Neural crest cell (in vitro differentiated cells): ENCODE measurements at regions not wholly inside any gene's neighbourhood (a gene's known extent, or its start where the extent isn't known, plus 50 kb on each side); places are given as distances from the start of the nearest gene placed in this dataset.

Experiments
- DNase-seq: peaks from one replicate; pipeline ENCODE4 v3.0.0; 2021; ENCODE audit warnings: low read depth, mixed read lengths, low spot score
- H3K27ac Mint-ChIP-seq: one replicate; pipeline ENCODE4 v1.8.0; 2021; ENCODE audit warnings: mild to moderate bottlenecking, mixed read lengths; ENCODE audit not compliant: unreplicated experiment
- H3K27me3 Mint-ChIP-seq: 2 replicates; pipeline ENCODE4 v1.8.0; 2021; ENCODE audit warnings: low read depth, mild to moderate bottlenecking, mixed read lengths
- H3K36me3 Mint-ChIP-seq: 2 replicates; pipeline ENCODE4 v1.8.0; 2021; ENCODE audit warnings: low read depth, mild to moderate bottlenecking, mixed read lengths
- H3K4me1 Mint-ChIP-seq: 2 replicates; pipeline ENCODE4 v1.8.0; 2021; ENCODE audit warnings: mixed read lengths
- H3K4me3 Mint-ChIP-seq: one replicate; pipeline ENCODE4 v1.8.0; 2021; ENCODE audit warnings: mild to moderate bottlenecking, mixed read lengths
- H3K9me3 Mint-ChIP-seq: 2 replicates; pipeline ENCODE4 v1.8.0; 2021; ENCODE audit warnings: mixed read lengths
- CTCF ChIP-seq: fragments of 200-600 bp; sonication (generic); conservative IDR thresholded peaks from 2 replicates; pipeline ENCODE4 v1.5.0; 2021; ENCODE audit warnings: antibody characterized with exemption, mild to moderate bottlenecking

DNA sequence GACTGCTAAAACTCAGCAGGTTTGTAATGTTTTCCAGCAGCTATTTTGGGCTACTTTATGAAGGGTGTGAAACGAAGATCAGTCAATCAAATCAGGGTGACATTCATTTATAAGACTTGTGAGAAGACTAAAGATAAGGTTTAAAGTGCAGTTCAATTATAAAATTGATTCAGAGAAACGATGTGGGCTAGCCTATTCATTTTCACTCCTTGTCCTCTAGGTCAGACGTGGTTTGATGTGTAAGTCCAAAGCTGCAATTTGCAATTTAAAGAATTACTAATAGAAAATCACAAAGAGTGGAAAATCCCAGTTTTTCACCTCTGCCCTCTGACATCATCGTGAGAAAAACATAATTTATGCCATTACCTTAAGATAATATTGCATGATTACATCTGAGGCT is 243.5 kb upstream of the NOVA1 start:
- Mint-ChIP-seq H3K27me3 (no peaks in the 10 kb centered on the region), H3K27ac (no peak overlapping the region), H3K4me1 (peaks cover 22% of the 10 kb centered on the region), H3K4me3 (no peak overlapping the region), H3K36me3 (no peaks in the 10 kb centered on the region), H3K9me3 (no peaks in the 10 kb centered on the region)
- no peak for TF ChIP-seq CTCF
- DNase-seq, result no peak

GRCh38 chr14:26841920-26842741 is 244.3 kb upstream of the NOVA1 start:
- Mint-ChIP-seq H3K27me3 (no peaks in the 10 kb centered on the region), H3K4me1 (peaks cover 19% of the 10 kb centered on the region), H3K4me3 (no peak overlapping the region), H3K27ac (no peak overlapping the region), H3K36me3 (no peaks in the 10 kb centered on the region), H3K9me3 (no peaks in the 10 kb centered on the region)
- no peak for DNase-seq
- no peak for TF ChIP-seq CTCF

- H3K9me3 Mint-ChIP-seq, result no peaks in the 10 kb centered on the region
- no peak for TF ChIP-seq CTCF
- H3K4me3 Mint-ChIP-seq, result no peak overlapping the region
- no peaks in the 10 kb centered on the region for H3K27me3 Mint-ChIP-seq
- no peaks in the 10 kb centered on the region for H3K36me3 Mint-ChIP-seq
- H3K27ac Mint-ChIP-seq, result no peak overlapping the region
- peaks cover 19% of the 10 kb centered on the region for H3K4me1 Mint-ChIP-seq
- no peak for DNase-seq
Observed at GRCh38 chr14:26845151-26845818, 247.5 kb upstream of the NOVA1 start.

GRCh38 chr14:26846388-26846787 is 248.6 kb upstream of the NOVA1 start:
- H3K27me3 Mint-ChIP-seq, result no peaks in the 10 kb centered on the region
- H3K4me3 Mint-ChIP-seq, result no peak overlapping the region
- peaks cover 3% of the 10 kb centered on the region for H3K9me3 Mint-ChIP-seq
- H3K27ac Mint-ChIP-seq, result no peak overlapping the region
- no peak for TF ChIP-seq CTCF
- no peaks in the 10 kb centered on the region for H3K36me3 Mint-ChIP-seq
- peaks cover 19% of the 10 kb centered on the region for H3K4me1 Mint-ChIP-seq
- no peak for DNase-seq

DNA sequence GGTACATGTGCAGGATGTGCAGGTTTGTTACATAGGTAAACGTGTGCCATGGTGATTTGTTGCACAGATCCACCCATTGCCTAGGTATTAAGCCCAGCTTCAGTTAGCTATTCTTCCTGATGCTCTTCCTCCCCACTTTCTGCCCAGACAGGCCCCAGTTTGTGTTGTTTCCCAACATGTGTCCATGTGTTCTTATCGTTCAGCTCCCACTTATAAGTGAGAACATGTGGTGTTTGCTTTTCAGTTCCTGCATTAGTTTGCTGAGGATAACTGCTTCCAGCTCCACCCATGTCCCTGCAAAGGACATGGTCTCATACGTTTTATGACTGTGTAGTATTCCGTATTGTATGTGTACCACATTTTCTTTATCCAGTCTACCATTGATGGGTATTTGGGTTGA is 251.7 kb upstream of the NOVA1 start:
- no peak for TF ChIP-seq CTCF
- peaks cover 11% of the 10 kb centered on the region for H3K4me1 Mint-ChIP-seq
- H3K27me3 Mint-ChIP-seq, result no peaks in the 10 kb centered on the region
- DNase-seq, result no peak
- H3K27ac Mint-ChIP-seq, result no peak overlapping the region
- no peak overlapping the region for H3K4me3 Mint-ChIP-seq
- H3K36me3 Mint-ChIP-seq, result peaks cover 2% of the 10 kb centered on the region
- peaks cover 5% of the 10 kb centered on the region for H3K9me3 Mint-ChIP-seq
